Astrocyte (in vitro differentiated cells and primary cell): ENCODE measurements at regions not wholly inside any gene's neighbourhood (a gene's known extent, or its start where the extent isn't known, plus 50 kb on each side); places are given as distances from the start of the nearest gene placed in this dataset.
A peak's percentile ranks its signal among the peaks of the same experiment; 100 is the strongest.

Experiments
- DNase-seq: peaks from one replicate; pipeline ENCODE4 v3.0.0-alpha.2; 2010; ENCODE audit warnings: low read depth
- FAIRE-seq: peaks from 2 replicates; lab custom pipeline; 2011; peaks lifted over from hg19 to GRCh38; lab: Jason Lieb, UNC
- H2AFZ ChIP-seq: 2 replicates; pipeline ENCODE4 v1.6.0; 2012; ENCODE audit warnings: low read depth, low read length, inconsistent platforms
- H3K27ac ChIP-seq: 2 replicates; pipeline ENCODE4 v1.5.1; 2011; ENCODE audit warnings: low read depth, low read length, inconsistent platforms
- H3K27me3 ChIP-seq: 2 replicates; pipeline ENCODE4 v1.6.0; 2011; ENCODE audit warnings: low read length, inconsistent platforms; ENCODE audit not compliant: insufficient read depth
- H3K36me3 ChIP-seq: 2 replicates; pipeline ENCODE4 v1.5.1; 2011; ENCODE audit warnings: low read length, inconsistent platforms; ENCODE audit not compliant: insufficient read depth
- H3K4me1 ChIP-seq: 2 replicates; pipeline ENCODE4 v1.5.1; 2011; ENCODE audit warnings: low read length, inconsistent platforms; ENCODE audit not compliant: insufficient read depth
- H3K4me2 ChIP-seq: 2 replicates; pipeline ENCODE4 v1.6.0; 2012; ENCODE audit warnings: low read length, inconsistent platforms
- H3K4me3 ChIP-seq: 2 replicates; pipeline ENCODE4 v1.5.1; 2011; ENCODE audit warnings: low read depth, mild to moderate bottlenecking, low read length, inconsistent platforms; ENCODE audit not compliant: insufficient read depth
- H3K79me2 ChIP-seq: 2 replicates; pipeline ENCODE4 v1.6.0; 2012; ENCODE audit warnings: mild to moderate bottlenecking, low read length, inconsistent platforms; ENCODE audit not compliant: insufficient read depth
- H3K9ac ChIP-seq: 2 replicates; pipeline ENCODE4 v1.6.0; 2012; ENCODE audit warnings: mild to moderate bottlenecking, low read length, inconsistent platforms
- H3K9me3 ChIP-seq: 2 replicates; pipeline ENCODE4 v1.5.1; 2012; ENCODE audit warnings: low read depth, mild to moderate bottlenecking, low read length, inconsistent platforms; ENCODE audit not compliant: insufficient read depth
- H4K20me1 ChIP-seq: 2 replicates; pipeline ENCODE4 v1.6.0; 2012; ENCODE audit warnings: low read length, inconsistent platforms; ENCODE audit not compliant: insufficient read depth
- H3K27ac Mint-ChIP-seq: one replicate; pipeline ENCODE4 v1.8.0; 2021; ENCODE audit warnings: mild to moderate bottlenecking, mixed read lengths; ENCODE audit not compliant: unreplicated experiment
- H3K27me3 Mint-ChIP-seq: one replicate; pipeline ENCODE4 v1.8.0; 2021; ENCODE audit warnings: low read depth, mixed read lengths; ENCODE audit not compliant: unreplicated experiment
- H3K36me3 Mint-ChIP-seq: one replicate; pipeline ENCODE4 v1.8.0; 2021; ENCODE audit warnings: low read depth, mixed read lengths; ENCODE audit not compliant: unreplicated experiment
- H3K4me1 Mint-ChIP-seq: one replicate; pipeline ENCODE4 v1.8.0; 2021; ENCODE audit warnings: low read depth, mixed read lengths; ENCODE audit not compliant: unreplicated experiment
- H3K4me3 Mint-ChIP-seq: one replicate; pipeline ENCODE4 v1.8.0; 2021; ENCODE audit warnings: mild to moderate bottlenecking, moderate library complexity, mixed read lengths; ENCODE audit not compliant: unreplicated experiment
- H3K9me3 Mint-ChIP-seq: one replicate; pipeline ENCODE4 v1.8.0; 2021; ENCODE audit warnings: mild to moderate bottlenecking, mixed read lengths; ENCODE audit not compliant: unreplicated experiment
- EZH2 ChIP-seq: IDR thresholded peaks from 2 replicates; pipeline ENCODE4 v1.6.1; 2012; ENCODE audit warnings: mild to moderate bottlenecking, low read length, inconsistent platforms; ENCODE audit not compliant: insufficient read depth
- TF ChIP-seq, protein P1 (sequence below): IDR thresholded peaks from 2 replicates; pipeline ENCODE4 v1.5.1; 2011; ENCODE audit warnings: low read depth, mild to moderate bottlenecking, inconsistent platforms, low read length, moderate library complexity; ENCODE audit not compliant: insufficient read depth

- H3K27ac Mint-ChIP-seq: no peak overlapping the region
These were observed 352.5 kb upstream of the ZNF521 start for GRCh38 chr18:25704494-25704893.

GRCh38 chr18:25704071-25704470 lies 352.1 kb upstream of the ZNF521 start:
- Mint-ChIP-seq H3K27ac (no peak overlapping the region), H3K36me3 (no peaks in the 10 kb centered on the region), H3K4me1 (no peaks in the 10 kb centered on the region), H3K27me3 (peaks cover 2% of the 10 kb centered on the region), H3K4me3 (no peak overlapping the region), H3K9me3 (no peaks in the 10 kb centered on the region)
- no peak overlapping the region for H3K27ac ChIP-seq
- no peak overlapping the region for H3K9ac ChIP-seq
- no peak for TF ChIP-seq EZH2
- TF ChIP-seq, protein P1, sequence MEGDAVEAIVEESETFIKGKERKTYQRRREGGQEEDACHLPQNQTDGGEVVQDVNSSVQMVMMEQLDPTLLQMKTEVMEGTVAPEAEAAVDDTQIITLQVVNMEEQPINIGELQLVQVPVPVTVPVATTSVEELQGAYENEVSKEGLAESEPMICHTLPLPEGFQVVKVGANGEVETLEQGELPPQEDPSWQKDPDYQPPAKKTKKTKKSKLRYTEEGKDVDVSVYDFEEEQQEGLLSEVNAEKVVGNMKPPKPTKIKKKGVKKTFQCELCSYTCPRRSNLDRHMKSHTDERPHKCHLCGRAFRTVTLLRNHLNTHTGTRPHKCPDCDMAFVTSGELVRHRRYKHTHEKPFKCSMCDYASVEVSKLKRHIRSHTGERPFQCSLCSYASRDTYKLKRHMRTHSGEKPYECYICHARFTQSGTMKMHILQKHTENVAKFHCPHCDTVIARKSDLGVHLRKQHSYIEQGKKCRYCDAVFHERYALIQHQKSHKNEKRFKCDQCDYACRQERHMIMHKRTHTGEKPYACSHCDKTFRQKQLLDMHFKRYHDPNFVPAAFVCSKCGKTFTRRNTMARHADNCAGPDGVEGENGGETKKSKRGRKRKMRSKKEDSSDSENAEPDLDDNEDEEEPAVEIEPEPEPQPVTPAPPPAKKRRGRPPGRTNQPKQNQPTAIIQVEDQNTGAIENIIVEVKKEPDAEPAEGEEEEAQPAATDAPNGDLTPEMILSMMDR: no peak
- no peaks in the 10 kb centered on the region for H4K20me1 ChIP-seq
- no peaks in the 10 kb centered on the region for H3K4me1 ChIP-seq
- H3K4me2 ChIP-seq: no peak overlapping the region
- H3K27me3 ChIP-seq: no peaks in the 10 kb centered on the region
- no peak overlapping the region for H3K4me3 ChIP-seq
- FAIRE-seq (no peak), DNase-seq (no peak)
- no peaks in the 10 kb centered on the region for H3K79me2 ChIP-seq
- H3K9me3 ChIP-seq: no peaks in the 10 kb centered on the region
- H3K36me3 ChIP-seq: no peaks in the 10 kb centered on the region
- no peak overlapping the region for H2AFZ ChIP-seq

More at GRCh38 chr18:25704494-25704893, 352.5 kb upstream of the ZNF521 start:
- H3K4me3 ChIP-seq: no peak overlapping the region
- DNase-seq (peak; percentile 7), FAIRE-seq (no peak)
- H3K4me1 ChIP-seq: no peaks in the 10 kb centered on the region
- no peaks in the 10 kb centered on the region for H3K79me2 ChIP-seq
- no peaks in the 10 kb centered on the region for H4K20me1 ChIP-seq
- H3K9me3 ChIP-seq: no peaks in the 10 kb centered on the region
- Mint-ChIP-seq H3K4me3 (no peak overlapping the region), H3K36me3 (no peaks in the 10 kb centered on the region), H3K9me3 (no peaks in the 10 kb centered on the region), H3K4me1 (no peaks in the 10 kb centered on the region), H3K27me3 (peaks cover 2% of the 10 kb centered on the region)
- H3K4me2 ChIP-seq: no peak overlapping the region
- H3K27ac ChIP-seq: no peak overlapping the region
- no peaks in the 10 kb centered on the region for H3K36me3 ChIP-seq
- H3K9ac ChIP-seq: no peak overlapping the region
- TF ChIP-seq, protein P1: no peak
- TF ChIP-seq EZH2: no peak
- no peak overlapping the region for H2AFZ ChIP-seq
- no peaks in the 10 kb centered on the region for H3K27me3 ChIP-seq

DNA sequence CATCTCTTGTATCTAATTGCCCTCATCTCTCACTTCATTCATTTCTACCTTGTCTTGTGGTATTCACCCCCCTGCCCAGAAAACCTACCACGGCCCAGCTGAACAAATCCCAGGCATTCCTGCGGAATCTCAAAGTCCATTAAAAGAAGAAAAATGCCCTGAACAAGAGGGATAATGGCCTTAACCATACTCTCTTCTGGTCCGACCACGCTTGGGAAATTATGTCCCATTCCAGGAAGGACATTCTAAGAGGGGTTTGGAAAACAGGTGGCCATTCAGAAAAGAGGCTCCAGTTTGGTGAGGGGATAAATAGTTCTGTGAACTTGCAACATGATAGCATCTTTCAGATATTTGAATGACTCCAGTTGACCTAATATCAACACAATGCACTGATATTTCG lies 349.9 kb upstream of the ZNF521 start:
- H3K27me3 Mint-ChIP-seq: no peaks in the 10 kb centered on the region
- Histone ChIP-seq H3K27ac (no peak overlapping the region), H3K4me3 (no peak overlapping the region), H3K27me3 (no peaks in the 10 kb centered on the region), H4K20me1 (no peaks in the 10 kb centered on the region), H3K79me2 (no peaks in the 10 kb centered on the region), H3K4me1 (no peaks in the 10 kb centered on the region), H3K9me3 (no peaks in the 10 kb centered on the region), H3K9ac (no peak overlapping the region), H2AFZ (no peak overlapping the region), H3K36me3 (no peaks in the 10 kb centered on the region), H3K4me2 (no peak overlapping the region)
- DNase-seq (no peak), FAIRE-seq (no peak)
- H3K9me3 Mint-ChIP-seq: peaks cover 2% of the 10 kb centered on the region
- H3K27ac Mint-ChIP-seq: no peak overlapping the region
- H3K36me3 Mint-ChIP-seq: no peaks in the 10 kb centered on the region
- TF ChIP-seq, protein P1: no peak
- no peak for TF ChIP-seq EZH2
- H3K4me3 Mint-ChIP-seq: no peak overlapping the region
- H3K4me1 Mint-ChIP-seq: no peaks in the 10 kb centered on the region
